HG03060 (cell line): ENCODE measurements at regions not wholly inside any gene's neighbourhood (a gene's known extent, or its start where the extent isn't known, plus 50 kb on each side); places are given as distances from the start of the nearest gene placed in this dataset.
"Not testable (repeated sequence)": the region's sequence is repeated elsewhere in the genome, so short reads cannot be mapped to it uniquely, and the experiment has no call there.

Source experiments
- ATAC-seq: cut with Tn5 transposase; IDR thresholded peaks from one replicate; pipeline ENCODE4 v1.9.1; 2021; ENCODE audit warnings: low read depth, moderate number of reproducible peaks; ENCODE audit not compliant: unreplicated experiment

DNA sequence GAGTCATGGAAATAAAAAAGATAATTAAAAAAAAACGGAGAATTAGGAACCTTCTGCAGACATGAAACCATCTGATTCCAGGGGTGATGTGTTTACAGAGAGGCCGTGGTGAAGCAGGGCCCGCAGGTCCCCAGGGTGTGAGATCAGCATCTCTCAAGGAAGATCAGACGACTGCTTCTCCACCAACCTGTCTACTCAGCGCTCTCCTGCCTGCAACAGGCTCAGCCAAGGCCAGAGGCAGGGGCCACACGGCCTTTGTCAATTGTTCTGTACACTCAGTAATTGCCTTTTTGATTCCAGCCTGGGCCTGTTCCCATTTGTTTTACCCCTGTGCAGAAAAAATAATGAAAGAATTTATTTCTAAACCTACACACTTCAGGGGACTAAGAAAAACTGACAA, 124.6 kb downstream of the NXPE2 start:
- no peak for ATAC-seq

- ATAC-seq = not testable (repeated sequence)
Measured at GRCh38 chr11:114805431-114805830, 127.1 kb downstream of the NXPE2 start.

- ATAC-seq = no peak
Measured at GRCh38 chr11:114811971-114812370, 133.6 kb downstream of the NXPE2 start.

DNA sequence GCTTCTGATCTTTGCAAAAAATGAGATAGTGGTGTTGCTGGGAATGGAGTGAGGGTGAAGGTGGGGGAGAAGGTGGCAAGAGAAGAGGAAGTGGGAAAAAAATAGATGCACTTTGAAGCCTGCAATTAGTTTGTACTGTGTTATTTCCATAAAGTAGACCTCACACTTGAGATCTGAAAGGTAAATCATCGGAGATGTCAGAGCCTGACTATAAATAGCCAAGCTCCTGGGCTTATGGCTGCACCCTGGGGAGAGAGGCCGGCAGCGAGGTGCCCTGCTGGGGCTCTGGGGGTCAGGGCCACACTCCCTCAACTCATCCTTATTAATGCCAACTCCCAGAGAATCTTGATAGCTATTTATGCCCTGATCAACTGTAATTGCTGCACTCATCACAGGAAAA, 134.4 kb downstream of the NXPE2 start:
- no peak for ATAC-seq

- ATAC-seq = no peak
Measured at GRCh38 chr11:114813189-114813718, 134.9 kb downstream of the NXPE2 start.

DNA sequence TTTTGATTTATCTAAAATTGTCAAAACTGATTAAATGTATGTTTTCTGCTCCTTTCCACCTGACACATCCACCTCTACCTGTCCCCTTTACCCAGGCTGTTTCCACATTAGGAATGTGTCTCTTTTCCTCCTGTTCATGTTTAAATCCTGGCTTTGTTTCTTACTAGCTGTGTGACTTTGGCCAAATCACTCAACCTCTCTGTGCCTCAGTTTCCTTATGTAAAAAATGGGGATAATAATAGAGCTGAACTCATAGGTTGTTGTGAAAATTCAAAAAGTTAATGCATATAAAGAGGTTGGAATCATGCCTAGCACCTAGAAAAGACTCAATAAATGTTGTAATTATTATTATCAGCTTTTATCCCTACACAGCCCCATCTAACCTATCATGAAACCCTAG, 136.8 kb downstream of the NXPE2 start:
- ATAC-seq = no peak

DNA sequence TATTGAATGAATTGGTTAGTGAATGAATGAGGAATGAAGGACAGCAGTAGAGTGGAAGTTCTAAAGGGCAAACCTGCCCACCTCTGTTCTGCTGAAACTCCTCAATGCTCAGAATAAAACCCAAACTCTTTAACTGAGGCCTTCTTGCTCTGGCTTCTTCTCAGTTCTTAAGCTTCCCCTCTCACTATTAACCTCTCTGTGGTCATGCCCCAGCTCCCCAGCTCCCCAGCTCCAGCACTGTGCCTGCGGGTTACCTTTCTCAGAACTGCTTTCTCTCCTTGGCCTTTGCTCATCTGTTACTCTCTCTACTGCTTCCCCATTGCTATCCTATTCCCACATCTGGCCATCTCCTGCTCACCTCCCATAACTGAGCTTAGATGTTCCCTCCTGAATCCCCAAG, 137.4 kb downstream of the NXPE2 start:
- ATAC-seq = no peak

DNA sequence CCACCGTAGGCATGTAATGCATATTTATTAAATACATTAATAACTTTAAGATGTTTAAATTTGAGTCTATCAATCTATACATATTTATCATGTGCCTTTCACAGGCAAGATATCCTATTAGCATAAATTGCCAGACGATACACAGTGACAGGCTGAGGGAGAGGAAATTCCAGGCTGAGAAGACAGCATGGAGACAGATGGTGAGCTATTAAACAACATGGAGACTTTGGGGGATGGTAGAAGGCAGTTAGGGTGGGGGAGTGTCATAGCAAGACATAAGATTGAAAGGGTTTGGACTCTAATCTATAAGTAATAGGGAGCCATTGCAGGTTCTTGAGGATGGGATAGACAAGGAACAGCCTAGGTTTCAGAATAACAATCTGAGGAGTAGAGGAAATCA, 138.5 kb downstream of the NXPE2 start:
- no peak for ATAC-seq

DNA sequence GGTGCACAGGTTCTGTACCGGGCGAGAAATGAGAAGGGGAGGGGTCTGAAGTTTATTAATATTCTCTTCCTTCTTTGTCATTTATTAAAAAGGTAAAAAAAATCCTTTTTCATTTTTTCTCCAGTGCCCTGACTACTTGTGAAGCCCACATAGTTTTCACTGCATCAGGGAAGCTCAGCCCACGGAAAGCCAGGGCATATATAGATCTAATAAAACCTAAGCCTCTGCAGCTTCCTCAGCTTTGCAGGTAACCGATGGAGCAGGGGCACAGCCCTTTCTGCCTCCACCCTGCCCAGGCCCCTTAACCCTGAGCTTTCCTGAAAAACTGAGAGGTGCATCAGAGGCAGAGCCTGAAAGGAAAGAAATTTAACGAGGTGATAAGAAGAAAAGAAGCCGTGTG, 140.1 kb downstream of the NXPE2 start:
- ATAC-seq = no peak

- no peak for ATAC-seq
Measured at GRCh38 chr11:114819028-114819427, 140.7 kb downstream of the NXPE2 start.

- no peak for ATAC-seq
Measured at GRCh38 chr11:114820621-114821020, 142.3 kb downstream of the NXPE2 start.

DNA sequence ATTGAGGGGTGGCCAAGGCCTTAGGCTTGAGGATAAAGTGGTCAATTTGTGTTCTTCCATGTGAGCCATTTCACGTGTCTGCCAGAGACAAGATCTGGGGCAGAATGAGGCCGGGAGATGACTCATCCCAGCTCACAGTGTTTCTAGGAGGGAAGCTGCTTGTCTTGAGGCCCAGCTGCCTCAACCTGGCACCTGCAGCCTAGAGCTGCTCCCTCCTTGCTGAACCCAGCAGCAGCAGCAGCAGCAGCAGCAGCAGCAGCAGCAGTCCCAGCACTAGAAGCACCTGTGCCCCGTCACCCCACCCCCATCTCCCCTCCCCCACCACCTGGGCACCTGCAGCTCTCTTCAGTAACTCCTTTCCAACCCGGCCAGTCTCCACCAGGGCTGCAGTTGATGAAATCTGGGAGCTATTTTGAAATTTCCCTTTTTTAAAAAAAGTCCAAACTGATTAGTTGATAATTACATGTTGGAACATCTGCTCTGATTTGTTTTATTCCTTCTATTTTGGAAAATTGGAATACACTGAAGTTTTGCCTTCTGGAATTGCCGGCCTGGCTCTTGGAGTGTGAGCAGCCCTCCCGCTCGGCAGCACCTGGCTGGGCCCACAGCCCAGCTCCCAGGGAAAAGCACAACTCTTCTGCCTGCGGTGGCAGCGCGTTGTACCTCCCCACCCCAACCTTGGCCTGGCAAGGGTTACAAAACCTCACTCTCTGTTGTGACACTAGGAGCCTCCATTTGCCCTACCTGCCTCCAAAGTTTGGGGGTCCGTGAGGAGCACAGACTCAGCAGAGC, 143.5 kb downstream of the NXPE2 start:
- no peak for ATAC-seq

GRCh38 chr11:114826910-114827442, 148.6 kb downstream of the NXPE2 start:
- ATAC-seq = no peak

GRCh38 chr11:114827736-114828135, 149.4 kb downstream of the NXPE2 start:
- no peak for ATAC-seq

DNA sequence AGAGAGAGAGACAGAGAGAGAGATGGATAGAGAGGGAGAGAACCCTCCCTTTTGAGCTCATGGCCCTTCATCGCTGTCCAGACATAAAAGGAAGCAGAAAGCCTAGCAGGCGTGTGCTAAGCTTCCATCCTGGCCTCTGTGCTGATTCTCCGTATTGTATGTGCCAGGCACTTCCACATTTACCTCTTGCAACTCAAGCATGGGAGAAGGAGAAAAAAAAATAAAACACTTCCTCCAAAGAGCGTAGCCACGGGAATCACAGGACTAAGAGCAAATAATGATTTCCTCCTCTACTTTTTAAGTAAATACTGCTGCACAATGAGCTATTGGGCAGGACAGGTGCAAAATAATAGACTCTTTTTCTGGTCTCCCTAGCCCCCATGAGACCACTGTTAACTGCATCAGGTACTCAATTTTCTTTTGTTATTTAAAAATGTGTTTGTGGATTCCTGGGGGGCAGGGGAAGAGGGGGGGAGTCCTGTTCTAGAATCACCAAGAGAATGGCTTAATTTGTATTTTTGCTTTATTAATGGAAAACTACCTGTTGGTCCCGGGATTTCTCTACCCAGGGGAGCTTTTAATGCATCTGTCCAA, 154.3 kb downstream of the NXPE2 start:
- no peak for ATAC-seq

DNA sequence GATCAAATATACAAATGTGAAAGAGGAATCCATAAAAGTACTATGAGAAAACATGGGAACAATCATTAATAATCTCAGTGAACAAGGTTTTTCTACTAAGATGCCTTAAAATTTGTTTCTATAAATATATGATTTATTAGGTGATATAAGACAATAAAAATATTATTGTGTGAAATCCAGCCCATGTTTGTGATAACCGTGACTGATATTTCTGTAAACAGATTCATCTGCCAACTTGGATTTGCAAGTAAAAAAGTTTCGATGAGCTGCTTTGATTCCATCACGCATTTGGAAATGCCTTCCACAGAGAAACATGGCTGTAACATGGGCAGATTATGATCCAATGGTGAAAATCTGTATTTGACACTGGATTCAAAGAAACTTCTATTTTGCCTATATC, 157.8 kb downstream of the NXPE2 start:
- ATAC-seq = no peak

GRCh38 chr11:114844896-114845295, 166.6 kb downstream of the NXPE2 start:
- no peak for ATAC-seq

DNA sequence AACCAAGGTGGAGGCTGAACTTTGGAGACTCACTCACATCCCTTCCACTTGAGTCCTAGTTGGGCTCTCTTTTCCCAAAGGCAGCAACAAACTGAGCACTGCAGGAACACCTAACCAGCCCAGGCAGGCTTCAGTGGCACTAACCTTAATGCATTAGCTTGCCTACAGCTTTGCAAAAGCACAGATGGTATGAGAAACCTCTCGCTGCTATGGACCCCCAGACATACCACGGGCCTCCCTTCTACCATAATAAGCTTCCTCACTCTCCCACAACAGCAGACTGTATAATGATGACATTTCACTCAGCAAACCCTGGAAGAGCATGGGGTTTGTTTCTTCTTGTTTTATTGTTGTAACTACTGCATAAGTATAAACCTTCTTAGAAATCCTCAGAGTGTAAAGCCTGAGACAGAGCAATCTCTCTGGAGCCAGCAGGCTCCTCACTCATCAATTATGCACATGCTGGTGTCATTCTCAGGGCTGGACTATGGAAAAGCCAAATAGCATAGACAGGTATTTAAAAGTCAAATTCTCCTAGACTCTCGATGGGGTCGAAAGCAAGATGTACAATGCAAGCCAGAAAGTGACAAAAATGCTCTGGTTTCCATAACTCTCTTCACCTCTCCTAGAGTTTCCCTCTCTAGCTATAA, 167.6 kb downstream of the NXPE2 start:
- no peak for ATAC-seq

DNA sequence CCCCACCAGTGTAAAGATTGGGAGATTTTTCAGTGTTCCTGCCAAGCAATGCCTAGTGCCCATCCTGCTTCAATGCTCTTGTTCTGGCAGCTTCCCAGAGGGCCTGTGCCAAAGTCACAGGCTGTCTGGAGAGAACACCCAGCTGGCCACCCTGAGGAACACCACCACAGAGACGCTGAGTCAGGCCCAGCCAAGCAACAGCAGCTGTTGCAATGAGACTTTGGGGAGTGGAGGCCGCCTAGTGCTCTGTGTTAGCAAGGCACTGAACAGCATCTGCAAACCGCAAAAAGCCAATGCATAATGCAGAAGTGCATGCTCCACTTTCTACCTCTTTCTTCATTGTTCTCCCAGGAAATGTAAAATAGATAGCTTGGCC, 168.1 kb downstream of the NXPE2 start:
- no peak for ATAC-seq

DNA sequence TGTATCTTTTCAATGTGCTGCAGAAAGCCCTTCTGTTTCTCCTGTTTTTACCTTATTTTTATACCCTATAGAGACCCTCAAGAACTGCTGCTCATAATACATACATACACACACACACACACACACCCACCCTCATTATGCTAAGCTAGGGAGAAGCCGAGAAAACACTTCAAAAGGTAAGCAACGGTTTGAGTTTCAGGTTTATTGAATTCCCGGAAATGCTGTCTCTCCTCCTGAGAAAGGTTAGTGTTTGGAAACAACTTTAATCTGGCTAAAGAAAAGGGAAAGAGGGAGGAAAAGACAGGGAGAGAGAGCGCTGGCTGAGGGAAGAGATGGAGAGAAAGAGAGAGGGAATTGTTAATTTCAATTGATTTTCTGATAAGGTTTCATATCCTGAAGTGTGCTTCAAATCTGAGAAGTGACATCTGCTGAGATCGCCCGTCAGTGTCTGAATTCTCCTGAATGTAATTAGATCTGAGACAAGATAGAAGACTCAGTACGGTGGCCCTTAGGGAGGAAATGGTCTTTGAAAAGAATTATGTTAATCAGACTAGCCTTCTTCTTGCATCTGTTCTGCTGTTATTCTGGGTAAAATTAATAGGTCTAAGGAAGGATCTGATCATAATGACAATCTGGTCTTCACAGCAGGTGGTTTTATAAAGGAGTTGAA, 169.1 kb downstream of the NXPE2 start:
- ATAC-seq = no peak

- no peak for ATAC-seq
Measured at GRCh38 chr11:114848027-114848426, 169.7 kb downstream of the NXPE2 start.
